Activated naive CD8-positive, alpha-beta T cell treated with anti-CD3 and anti-CD28 coated beads, Interleukin-2, amount 50 U/mL, for 24 hours (primary cell): ENCODE measurements at regions not wholly inside any gene's neighbourhood (a gene's known extent, or its start where the extent isn't known, plus 50 kb on each side); places are given as distances from the start of the nearest gene placed in this dataset.
"Not testable (repeated sequence)": the region's sequence is repeated elsewhere in the genome, so short reads cannot be mapped to it uniquely, and the experiment has no call there.

Experiments
- ATAC-seq: fragments of 150-1000 bp; cut with Tn5 transposase; one replicate; pipeline ENCODE4 v1.10.0; 2021
- DNase-seq: peaks from one replicate; pipeline ENCODE4 v3.0.0; 2021
- H3K27ac Mint-ChIP-seq: one replicate; pipeline ENCODE4 v1.8.0; 2021; ENCODE audit warnings: mild to moderate bottlenecking, mixed read lengths
- H3K27me3 Mint-ChIP-seq: one replicate; pipeline ENCODE4 v1.8.0; 2021; ENCODE audit warnings: mixed read lengths
- H3K36me3 Mint-ChIP-seq: one replicate; pipeline ENCODE4 v1.8.0; 2021; ENCODE audit warnings: low read depth, mixed read lengths
- H3K4me1 Mint-ChIP-seq: one replicate; pipeline ENCODE4 v1.8.0; 2021; ENCODE audit warnings: mixed read lengths
- H3K4me3 Mint-ChIP-seq: one replicate; pipeline ENCODE4 v1.8.0; 2021; ENCODE audit warnings: mild to moderate bottlenecking, moderate library complexity, mixed read lengths
- H3K9me3 Mint-ChIP-seq: one replicate; pipeline ENCODE4 v1.8.0; 2021; ENCODE audit warnings: mixed read lengths

DNA sequence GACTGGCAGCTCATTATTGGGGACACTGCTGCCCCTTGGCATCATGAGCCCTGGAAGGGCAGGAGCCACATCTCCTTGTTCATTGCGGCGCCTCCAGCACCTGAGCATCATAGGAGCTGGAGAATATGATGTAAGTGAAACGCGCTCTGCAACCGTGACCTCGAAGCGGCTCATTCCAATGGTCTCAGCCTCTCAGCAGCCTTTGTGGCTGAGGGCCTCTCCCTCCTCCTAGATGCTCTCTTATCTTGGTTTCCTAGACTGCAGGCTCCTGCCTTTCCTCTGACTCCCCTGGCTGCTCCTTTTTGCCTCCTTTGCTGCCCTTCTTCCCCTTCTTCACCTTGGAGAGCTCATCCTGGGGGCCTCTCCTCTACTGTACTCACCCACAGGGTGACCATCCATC lies 83.6 kb upstream of the CASZ1 start:
- DNase-seq = no peak
- Mint-ChIP-seq H3K4me3 (no peak overlapping the region), H3K27me3 (no peaks in the 10 kb centered on the region), H3K4me1 (no peaks in the 10 kb centered on the region), H3K27ac (no peak overlapping the region), H3K36me3 (no peaks in the 10 kb centered on the region), H3K9me3 (no peaks in the 10 kb centered on the region)
- ATAC-seq = no peak

DNA sequence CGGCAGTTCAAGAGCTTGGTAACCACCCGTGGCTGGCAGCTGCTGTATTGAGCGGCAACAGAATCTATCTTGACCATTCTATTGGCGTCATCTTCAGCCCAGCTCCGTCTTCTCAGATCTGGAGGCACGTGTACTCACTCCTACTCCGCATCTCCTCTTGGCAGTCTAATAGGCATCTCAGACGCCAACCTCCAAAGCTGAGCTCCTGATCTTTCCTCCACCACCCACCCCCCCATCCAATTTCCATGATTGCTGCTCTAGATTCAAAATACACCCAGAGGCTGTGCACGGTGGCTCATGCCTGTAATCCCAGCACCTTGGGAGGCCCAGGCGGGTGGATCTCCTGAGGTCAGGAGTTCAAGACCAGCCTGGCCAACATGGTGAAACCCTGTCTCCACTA lies 84.6 kb upstream of the CASZ1 start:
- no peak for ATAC-seq
- Mint-ChIP-seq H3K4me1 (no peaks in the 10 kb centered on the region), H3K27me3 (peaks cover 3% of the 10 kb centered on the region), H3K36me3 (no peaks in the 10 kb centered on the region), H3K27ac (no peak overlapping the region), H3K4me3 (no peak overlapping the region), H3K9me3 (no peaks in the 10 kb centered on the region)
- DNase-seq = no peak

DNA sequence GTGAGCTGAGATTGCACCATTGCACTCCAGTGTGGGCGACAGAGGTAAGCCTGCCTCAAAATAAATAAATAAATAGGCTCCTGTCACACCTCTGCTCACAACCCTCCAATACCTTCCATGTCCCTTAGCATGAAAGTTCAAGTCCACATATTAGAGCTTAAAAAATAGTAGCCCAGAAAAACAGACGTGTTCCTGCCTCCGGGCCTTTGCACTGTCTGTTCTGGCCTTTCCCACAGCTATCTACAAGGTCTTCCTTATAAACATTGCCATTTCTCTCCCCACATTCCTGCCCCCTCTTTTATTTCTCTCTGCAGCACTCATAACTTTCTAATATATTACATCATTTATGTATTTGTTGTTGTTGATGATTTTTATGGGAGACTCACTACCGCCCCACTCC lies 85.6 kb upstream of the CASZ1 start:
- H3K9me3 Mint-ChIP-seq = no peaks in the 10 kb centered on the region
- no peak for DNase-seq
- no peak overlapping the region for H3K4me3 Mint-ChIP-seq
- no peak for ATAC-seq
- no peaks in the 10 kb centered on the region for H3K36me3 Mint-ChIP-seq
- no peaks in the 10 kb centered on the region for H3K4me1 Mint-ChIP-seq
- H3K27me3 Mint-ChIP-seq = peaks cover 10% of the 10 kb centered on the region
- no peak overlapping the region for H3K27ac Mint-ChIP-seq

DNA sequence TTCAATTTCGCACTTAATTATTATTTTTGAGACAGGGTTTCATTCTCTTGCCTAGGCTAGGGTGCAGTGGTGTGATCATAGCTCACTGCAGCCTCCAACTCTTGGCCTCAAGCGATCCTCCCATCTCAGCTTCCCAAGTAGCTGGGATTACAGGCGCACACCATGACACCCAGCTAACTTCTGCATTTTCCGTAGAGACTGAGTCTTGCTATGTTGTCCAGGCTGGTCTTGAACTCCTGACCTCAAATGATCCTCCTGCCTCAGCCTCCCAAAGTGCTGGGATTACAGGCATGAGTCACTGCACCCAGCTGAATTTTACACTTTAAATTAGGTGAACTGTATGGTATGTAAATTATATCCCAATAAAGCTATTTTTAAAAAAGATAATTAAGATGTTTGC lies 90.6 kb upstream of the CASZ1 start:
- H3K4me3 Mint-ChIP-seq, ATAC-seq, DNase-seq, H3K36me3 Mint-ChIP-seq, H3K27ac Mint-ChIP-seq, H3K9me3 Mint-ChIP-seq, H3K4me1 Mint-ChIP-seq: not testable (repeated sequence)
- peaks cover 38% of the 10 kb centered on the region for H3K27me3 Mint-ChIP-seq

DNA sequence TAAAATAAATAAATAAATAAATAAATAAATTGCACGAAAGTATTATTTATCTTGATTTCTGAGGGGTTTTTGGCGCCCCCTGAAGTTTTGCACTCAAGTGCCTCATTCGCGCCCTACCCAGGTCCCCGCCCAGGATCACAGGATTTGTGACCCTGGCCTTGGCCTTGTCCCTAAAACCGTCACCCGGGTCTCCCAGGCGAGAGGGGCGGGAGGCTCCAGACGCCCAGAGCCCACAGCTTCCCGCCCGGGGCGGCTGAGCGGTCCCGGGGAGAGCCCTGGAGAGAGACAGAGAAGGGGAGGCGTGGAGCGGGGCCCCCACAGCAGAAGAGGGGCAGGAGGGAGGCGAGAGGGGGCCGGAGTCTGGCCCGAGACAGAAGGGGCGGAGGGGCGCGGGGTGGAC lies 91.8 kb upstream of the CASZ1 start:
- Mint-ChIP-seq H3K4me3 (no peak overlapping the region), H3K4me1 (peaks cover 3% of the 10 kb centered on the region), H3K27me3 (peaks cover 45% of the 10 kb centered on the region), H3K27ac (no peak overlapping the region), H3K36me3 (no peaks in the 10 kb centered on the region), H3K9me3 (no peaks in the 10 kb centered on the region)
- ATAC-seq = no peak
- no peak for DNase-seq

DNA sequence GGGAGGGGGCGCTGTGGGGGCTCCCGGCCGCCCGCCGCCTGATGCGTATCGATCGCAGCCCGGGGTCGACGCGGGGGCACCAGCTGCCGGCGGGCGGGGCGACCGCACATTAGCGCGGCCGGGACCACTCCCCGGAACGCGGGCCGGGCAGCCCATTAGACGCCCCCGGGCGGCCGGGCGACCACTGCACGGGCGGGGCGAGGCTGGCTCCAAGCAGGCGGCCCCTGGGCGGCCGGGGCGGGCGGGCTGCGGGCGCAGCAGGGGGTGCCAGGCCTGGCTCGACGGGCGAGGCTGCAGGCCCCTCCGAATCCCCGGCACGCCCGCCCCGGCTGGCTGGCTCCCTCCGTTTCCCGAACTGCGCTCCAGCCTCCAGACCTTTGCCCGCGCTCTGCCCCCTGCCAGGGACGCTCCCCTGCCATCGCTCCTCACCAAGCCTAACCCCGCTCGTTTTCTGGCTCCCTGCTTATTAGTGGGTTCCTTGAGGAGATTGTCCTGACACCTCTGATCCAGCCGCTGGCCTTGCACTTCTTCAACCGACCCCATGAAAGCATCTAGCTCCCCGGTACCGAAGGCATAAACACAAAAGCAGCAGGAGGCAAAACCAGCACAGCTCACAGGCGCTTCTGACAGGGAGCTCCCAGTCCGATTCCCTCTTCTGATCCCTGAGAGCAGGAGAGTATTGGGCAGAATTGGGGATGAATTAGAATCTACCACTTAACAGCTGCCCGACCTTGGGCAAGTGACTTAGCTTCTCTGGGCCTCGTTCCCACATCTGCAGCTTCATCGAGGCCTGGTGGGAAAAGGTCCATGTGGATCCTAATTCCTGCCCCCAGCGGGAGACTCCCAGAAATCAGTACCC lies 92.6 kb upstream of the CASZ1 start:
- Mint-ChIP-seq H3K4me1 (peaks cover 3% of the 10 kb centered on the region), H3K4me3 (no peak overlapping the region), H3K36me3 (no peaks in the 10 kb centered on the region), H3K27me3 (peaks cover 45% of the 10 kb centered on the region), H3K9me3 (no peaks in the 10 kb centered on the region), H3K27ac (no peak overlapping the region)
- DNase-seq (no peak), ATAC-seq (no peak)

DNA sequence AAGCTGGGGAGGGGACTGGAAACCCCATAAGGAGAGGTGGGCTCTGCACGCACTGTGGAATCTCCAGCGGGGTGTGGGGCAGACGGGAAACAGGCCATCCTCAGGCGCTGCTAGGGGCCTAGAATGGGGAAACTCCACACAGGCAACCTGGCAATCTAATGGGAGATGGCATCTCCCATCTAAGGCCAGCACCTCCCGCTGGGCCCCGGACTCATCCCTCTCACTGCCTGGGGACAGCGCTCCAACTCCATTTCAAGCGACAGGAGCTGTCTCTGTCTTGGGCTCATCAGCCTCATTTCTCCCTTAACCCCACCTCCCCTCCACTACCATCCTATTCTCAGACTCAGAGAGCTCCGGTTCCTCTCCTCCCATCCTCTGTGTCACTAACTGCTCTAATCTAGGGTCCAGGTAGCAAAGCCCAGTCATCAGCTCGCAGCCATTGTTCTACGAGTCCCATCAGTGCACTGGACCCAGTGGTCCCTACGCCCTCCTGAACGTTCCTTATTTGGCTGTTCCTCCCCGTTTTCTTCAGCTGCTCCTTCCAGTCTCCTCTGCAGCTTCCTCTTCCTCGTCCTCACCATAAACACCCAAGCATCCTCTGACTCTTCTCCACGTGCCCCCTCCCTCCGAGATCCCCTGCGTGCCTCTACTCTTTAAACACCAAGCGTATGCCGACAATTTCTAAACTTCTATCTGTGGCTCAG lies 93.4 kb upstream of the CASZ1 start:
- H3K4me1 Mint-ChIP-seq = peaks cover 3% of the 10 kb centered on the region
- no peaks in the 10 kb centered on the region for H3K36me3 Mint-ChIP-seq
- H3K27ac Mint-ChIP-seq = no peak overlapping the region
- ATAC-seq = no peak
- H3K27me3 Mint-ChIP-seq = peaks cover 45% of the 10 kb centered on the region
- H3K9me3 Mint-ChIP-seq = no peaks in the 10 kb centered on the region
- no peak overlapping the region for H3K4me3 Mint-ChIP-seq
- DNase-seq = no peak

DNA sequence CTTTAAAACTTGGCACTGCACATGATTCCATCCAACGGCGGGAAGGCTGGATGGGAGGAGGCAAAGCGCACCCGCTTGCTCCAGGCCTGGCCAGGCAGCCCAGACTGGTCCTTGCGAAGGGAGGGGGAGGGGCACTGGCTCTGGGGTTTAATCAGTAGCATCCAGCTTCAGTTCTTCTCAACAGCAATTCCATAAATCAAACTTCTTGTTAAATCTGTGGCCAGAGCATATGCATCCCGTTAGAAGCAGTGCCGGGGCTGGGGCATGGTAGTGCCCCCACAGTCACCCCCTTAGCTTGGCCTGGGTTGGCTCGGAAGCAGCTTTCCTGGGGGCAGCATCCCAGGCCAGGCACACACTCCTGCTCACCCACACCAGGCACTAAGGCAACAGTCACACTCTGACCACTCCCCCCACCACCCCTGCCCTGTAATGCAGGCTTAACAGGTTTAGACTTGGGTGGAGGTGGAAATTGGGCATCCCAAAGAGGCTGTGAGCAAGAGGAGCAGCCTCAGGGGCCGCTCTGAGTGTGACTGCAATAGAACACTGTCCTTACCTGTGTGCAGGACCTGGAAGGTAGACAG lies 94.1 kb upstream of the CASZ1 start:
- Mint-ChIP-seq H3K9me3 (no peaks in the 10 kb centered on the region), H3K4me3 (no peak overlapping the region), H3K27me3 (peaks cover 45% of the 10 kb centered on the region), H3K36me3 (no peaks in the 10 kb centered on the region), H3K27ac (no peak overlapping the region), H3K4me1 (peaks cover 3% of the 10 kb centered on the region)
- no peak for ATAC-seq
- DNase-seq = no peak

DNA sequence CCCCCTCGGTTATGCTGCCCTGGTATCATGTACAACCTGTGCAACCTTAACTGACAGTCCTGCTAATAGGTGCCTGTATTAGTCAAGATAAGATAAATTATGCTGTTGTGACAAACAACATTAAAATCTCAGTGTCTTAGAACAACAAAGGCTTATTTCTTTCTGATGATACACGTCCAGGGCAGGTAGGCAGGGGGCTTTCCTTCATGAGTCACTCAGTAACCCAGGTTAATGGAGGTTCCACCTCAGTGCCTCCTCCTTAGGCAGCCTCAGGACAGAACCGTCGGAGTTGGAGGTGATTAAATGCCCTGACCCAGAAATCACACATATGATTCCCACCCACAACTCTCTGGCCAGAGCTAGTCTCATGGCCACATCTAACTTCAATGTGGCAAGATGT lies 94.6 kb upstream of the CASZ1 start:
- DNase-seq (no peak), ATAC-seq (no peak)
- H3K27me3 Mint-ChIP-seq = peaks cover 42% of the 10 kb centered on the region
- H3K36me3 Mint-ChIP-seq = no peaks in the 10 kb centered on the region
- H3K4me3 Mint-ChIP-seq = no peak overlapping the region
- H3K9me3 Mint-ChIP-seq = no peaks in the 10 kb centered on the region
- no peak overlapping the region for H3K27ac Mint-ChIP-seq
- peaks cover 3% of the 10 kb centered on the region for H3K4me1 Mint-ChIP-seq

DNA sequence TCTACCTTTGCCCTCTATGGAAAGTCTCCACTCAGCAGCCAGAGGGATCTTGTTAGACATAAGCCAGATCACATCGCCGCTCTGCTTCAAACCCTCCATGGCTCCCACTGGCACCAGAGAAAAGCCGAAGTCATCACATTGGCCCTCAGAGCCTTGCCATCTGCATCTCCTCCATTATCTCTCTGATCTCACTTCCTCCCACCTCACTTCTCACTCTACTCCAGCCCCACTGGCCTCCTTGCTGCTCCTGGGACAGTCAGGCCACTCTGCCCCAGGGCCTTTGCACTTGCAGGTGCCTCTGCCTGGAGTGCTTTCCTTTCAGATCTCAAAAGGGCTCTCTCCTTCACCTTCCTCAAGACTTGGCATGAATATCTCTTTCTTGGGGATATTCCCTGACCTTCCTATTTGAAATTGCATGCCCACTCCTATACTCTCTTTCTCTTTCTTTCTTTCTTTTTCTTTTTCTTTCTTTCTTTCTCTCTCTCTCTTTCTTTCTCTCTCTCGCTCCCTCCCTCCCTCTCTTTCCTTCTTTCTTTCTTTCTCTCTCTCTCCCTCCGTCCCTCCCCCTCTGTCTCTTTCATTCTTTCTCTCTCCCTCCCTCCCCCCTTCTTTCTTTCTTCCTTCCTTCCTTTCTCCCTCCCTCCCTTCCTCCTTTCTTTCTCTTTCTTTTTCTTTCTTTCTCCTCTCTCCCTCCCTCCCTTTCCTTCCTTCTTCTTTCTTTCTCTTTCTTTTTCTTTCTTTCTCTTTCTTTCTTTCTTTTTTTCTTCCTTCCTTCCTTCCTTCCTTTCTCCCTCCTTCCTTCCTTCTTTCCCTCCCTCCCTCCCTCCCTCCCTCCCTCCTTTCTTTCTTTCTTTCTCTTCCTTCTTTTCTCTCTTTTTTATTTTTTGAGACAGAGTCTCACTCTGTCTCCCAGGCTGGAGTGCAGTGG lies 96.0 kb upstream of the CASZ1 start:
- Mint-ChIP-seq H3K27me3 (peaks cover 34% of the 10 kb centered on the region), H3K36me3 (no peaks in the 10 kb centered on the region), H3K4me3 (no peak overlapping the region), H3K9me3 (no peaks in the 10 kb centered on the region), H3K4me1 (peaks cover 3% of the 10 kb centered on the region), H3K27ac (no peak overlapping the region)
- DNase-seq = no peak
- ATAC-seq = no peak

DNA sequence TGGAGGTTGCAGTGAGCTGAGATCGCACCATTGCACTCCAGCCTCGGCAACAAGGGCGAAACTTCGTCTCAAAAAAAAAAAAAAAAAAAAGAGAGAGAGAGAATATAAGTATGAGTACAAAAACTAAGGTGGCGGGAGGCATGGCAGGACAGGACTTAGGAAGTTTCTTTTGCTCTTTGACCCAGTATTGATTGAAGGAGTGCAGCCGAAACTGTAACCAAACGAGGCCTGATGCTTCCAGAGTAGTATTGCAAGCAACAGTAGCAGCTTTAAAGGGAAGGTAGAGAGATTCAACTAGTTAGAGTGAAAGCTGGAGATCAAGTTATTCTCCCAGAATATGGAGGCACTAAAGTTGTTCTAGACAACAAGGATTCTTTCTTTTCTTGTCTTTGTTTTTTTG lies 99.2 kb upstream of the CASZ1 start:
- H3K4me1 Mint-ChIP-seq = no peaks in the 10 kb centered on the region

DNA sequence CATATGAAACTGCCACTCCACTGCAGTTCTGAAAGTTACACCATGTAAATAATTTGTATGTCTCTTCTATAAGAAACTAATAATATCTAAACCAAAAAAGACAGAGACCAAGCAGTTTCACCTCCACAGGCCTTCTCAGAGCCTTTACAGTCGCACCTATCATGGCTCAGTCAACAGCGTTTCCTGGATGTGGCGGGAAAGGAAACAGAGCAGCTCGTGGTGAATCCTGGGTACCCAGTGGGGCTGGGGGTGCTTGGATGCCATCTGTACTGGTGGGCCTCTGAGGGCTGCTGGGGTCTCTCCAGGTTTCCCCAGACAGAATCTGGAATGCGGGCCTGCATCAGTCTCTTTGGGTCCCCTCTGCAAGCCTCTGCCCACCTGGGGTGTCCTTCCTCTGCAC lies 100.2 kb upstream of the CASZ1 start:
- DNase-seq = no peak
- Mint-ChIP-seq H3K4me3 (no peak overlapping the region), H3K27ac (no peak overlapping the region), H3K36me3 (no peaks in the 10 kb centered on the region), H3K4me1 (no peaks in the 10 kb centered on the region), H3K9me3 (no peaks in the 10 kb centered on the region), H3K27me3 (peaks cover 9% of the 10 kb centered on the region)
- no peak for ATAC-seq

More for the DNA sequence above, 99.2 kb upstream of the CASZ1 start:
- ATAC-seq (no peak), DNase-seq (no peak)
- Mint-ChIP-seq H3K27me3 (peaks cover 17% of the 10 kb centered on the region), H3K27ac (no peak overlapping the region), H3K4me3 (no peak overlapping the region), H3K36me3 (no peaks in the 10 kb centered on the region), H3K9me3 (no peaks in the 10 kb centered on the region)

DNA sequence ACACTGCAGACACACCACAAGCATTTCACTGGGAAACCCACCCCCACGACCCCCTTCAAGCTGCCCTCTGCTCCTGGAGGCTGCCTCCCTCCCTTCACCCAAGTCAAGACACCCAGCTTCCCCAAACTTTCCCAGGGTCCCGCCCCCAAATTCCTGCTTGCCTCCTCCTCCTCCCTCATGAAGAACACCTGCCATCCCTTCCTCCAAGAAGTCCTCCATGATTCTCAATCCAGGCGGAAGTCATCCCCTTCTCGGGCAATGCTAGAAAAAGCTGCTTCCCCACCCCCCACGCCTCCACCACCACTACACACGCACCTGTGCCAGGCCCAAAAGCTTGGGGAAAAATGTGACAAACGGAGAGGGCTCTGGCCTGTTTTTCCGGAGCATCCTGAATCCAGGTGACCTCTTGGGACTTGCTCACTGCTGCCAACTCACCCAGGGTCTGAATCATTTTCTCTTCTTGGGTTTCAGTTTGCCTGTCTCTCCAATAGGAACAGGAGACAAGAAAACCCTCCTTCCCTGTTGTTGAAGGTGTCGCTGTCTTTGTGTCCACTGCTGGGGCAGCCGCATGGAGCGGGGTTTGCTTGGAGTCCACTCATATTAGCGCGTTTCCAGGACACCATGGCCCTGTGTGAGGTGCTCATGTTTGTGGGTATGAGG lies 101.0 kb upstream of the CASZ1 start:
- ATAC-seq = no peak
- H3K27ac Mint-ChIP-seq = no peak overlapping the region
- H3K9me3 Mint-ChIP-seq = no peaks in the 10 kb centered on the region

More for the DNA sequence above, 101.0 kb upstream of the CASZ1 start:
- Mint-ChIP-seq H3K4me1 (no peaks in the 10 kb centered on the region), H3K36me3 (no peaks in the 10 kb centered on the region), H3K4me3 (no peak overlapping the region), H3K27me3 (peaks cover 3% of the 10 kb centered on the region)
- DNase-seq = no peak
